WTC11 (cell line): ENCODE measurements at regions not wholly inside any gene's neighbourhood (a gene's known extent, or its start where the extent isn't known, plus 50 kb on each side); places are given as distances from the start of the nearest gene placed in this dataset.

Source experiments
- ATAC-seq: fragments of 200-7000 bp; cut with Tn5 transposase; 2 replicates; pipeline ENCODE4 v1.10.0; 2021; ENCODE audit warnings: mild to moderate bottlenecking, moderate library complexity
- CTCF ChIA-PET: fragments of 300-600 bp; sonication (Branson Sonifier 250); formaldehyde crosslinking; loops from one replicate; lab custom pipeline; 2021; ENCODE audit warnings: antibody characterized with exemption; lab: Charles Lee
- POLR2A ChIA-PET: fragments of 350-600 bp; sonication (Branson Sonifier 250); formaldehyde crosslinking; loops from one replicate; lab custom pipeline; 2021; ENCODE audit warnings: antibody characterized with exemption; lab: Charles Lee
- DNase-seq: peaks from one replicate; pipeline ENCODE4 v3.0.0; 2021; ENCODE audit warnings: low spot score
- H3K27ac Mint-ChIP-seq: 2 replicates; pipeline ENCODE4 v1.8.0; 2021; ENCODE audit warnings: mixed read lengths
- H3K27me3 Mint-ChIP-seq: 2 replicates; pipeline ENCODE4 v1.8.0; 2021; ENCODE audit warnings: low read depth, mild to moderate bottlenecking, moderate library complexity, mixed read lengths
- H3K36me3 Mint-ChIP-seq: 2 replicates; pipeline ENCODE4 v1.8.0; 2021; ENCODE audit warnings: mixed read lengths
- H3K4me1 Mint-ChIP-seq: 2 replicates; pipeline ENCODE4 v1.8.0; 2022; ENCODE audit warnings: mixed read lengths
- H3K4me3 Mint-ChIP-seq: 2 replicates; pipeline ENCODE4 v1.8.0; 2021; ENCODE audit warnings: mild to moderate bottlenecking, moderate library complexity, mixed read lengths
- H3K9me3 Mint-ChIP-seq: 2 replicates; pipeline ENCODE4 v1.8.0; 2021; ENCODE audit warnings: mixed read lengths
- AFF4 ChIP-seq: sonication (generic); formaldehyde crosslinking; IDR thresholded peaks from 2 replicates; pipeline ENCODE4 v1.8.1; 2023; ENCODE audit warnings: mild to moderate bottlenecking, missing genetic modification reagents, borderline replicate concordance
- CREM ChIP-seq: sonication (generic); formaldehyde crosslinking; IDR thresholded peaks from 2 replicates; pipeline ENCODE4 v1.8.1; 2022; ENCODE audit warnings: mild to moderate bottlenecking, missing genetic modification reagents, moderate library complexity
- E2F1 ChIP-seq: sonication (generic); formaldehyde crosslinking; IDR thresholded peaks from 2 replicates; pipeline ENCODE4 v1.8.0; 2022; ENCODE audit warnings: mild to moderate bottlenecking, missing genetic modification reagents
- HMGXB4 ChIP-seq: sonication (generic); formaldehyde crosslinking; IDR thresholded peaks from 2 replicates; pipeline ENCODE4 v1.8.1; 2023; ENCODE audit warnings: mild to moderate bottlenecking, moderate library complexity, missing genetic modification reagents
- ZBTB43 ChIP-seq: sonication (generic); formaldehyde crosslinking; IDR thresholded peaks from 2 replicates; pipeline ENCODE4 v1.8.1; 2023; ENCODE audit warnings: mild to moderate bottlenecking, missing genetic modification reagents
- ZNF138 ChIP-seq: sonication (generic); formaldehyde crosslinking; conservative IDR thresholded peaks from 2 replicates; pipeline ENCODE4 v1.8.1; 2022; ENCODE audit warnings: mild to moderate bottlenecking, moderate library complexity, missing genetic modification reagents
- ZNF219 ChIP-seq: sonication (generic); formaldehyde crosslinking; IDR thresholded peaks from 2 replicates; pipeline ENCODE4 v1.8.0; 2023; ENCODE audit warnings: missing genetic modification reagents, mild to moderate bottlenecking, borderline replicate concordance
- ZNF423 ChIP-seq: fragments of 250-450 bp; sonication (Bioruptor Pico); IDR thresholded peaks from 2 replicates; pipeline ENCODE4 v2.1.2; 2022; ENCODE audit warnings: mild to moderate bottlenecking, moderate library complexity
- ZNF532 ChIP-seq: fragments of 250-450 bp; sonication (Bioruptor Pico); IDR thresholded peaks from 2 replicates; pipeline ENCODE4 v1.9.0; 2021; ENCODE audit warnings: mild to moderate bottlenecking, borderline replicate concordance
- TF ChIP-seq, protein P1 (sequence below): sonication (generic); formaldehyde crosslinking; IDR thresholded peaks from 2 replicates; pipeline ENCODE4 v1.8.0; 2022; ENCODE audit warnings: mild to moderate bottlenecking, missing genetic modification reagents

GRCh38 chr12:58502841-58503240, 417.5 kb downstream of the LRIG3 start (continued):
- no peak for TF ChIP-seq HMGXB4

DNA sequence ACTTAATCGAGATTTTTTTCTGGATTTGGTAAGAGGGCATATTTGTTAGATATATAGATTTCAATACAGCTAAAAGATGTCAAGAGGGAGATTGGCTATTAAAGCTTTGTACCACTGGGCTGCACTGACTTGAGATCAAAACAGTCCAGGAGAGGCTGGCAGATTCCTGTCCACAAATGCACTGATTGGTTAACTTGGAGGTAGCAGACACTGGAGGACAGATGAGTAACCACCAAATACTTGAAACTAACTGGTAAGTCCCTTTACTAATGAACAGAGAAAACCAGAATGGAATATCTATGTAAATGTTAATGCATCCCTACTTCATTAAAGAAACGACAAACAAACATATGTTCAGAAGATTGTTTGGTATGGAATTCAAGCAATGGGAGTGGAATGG, 416.6 kb downstream of the LRIG3 start:
- DNase-seq (no peak), ATAC-seq (no peak)
- POLR2A ChIA-PET = no interaction called here
- Mint-ChIP-seq H3K27ac (no peak overlapping the region), H3K9me3 (no peaks in the 10 kb centered on the region), H3K36me3 (no peaks in the 10 kb centered on the region), H3K27me3 (no peaks in the 10 kb centered on the region), H3K4me1 (peaks cover 14% of the 10 kb centered on the region), H3K4me3 (no peak overlapping the region)
- CTCF ChIA-PET = no interaction called here
- TF ChIP-seq E2F1 (CRISPR knock-in tag) (no peak), ZNF219 (no peak), AFF4 (CRISPR knock-in tag) (no peak), ZNF532 (no peak), ZBTB43 (CRISPR knock-in tag) (no peak), CREM (CRISPR knock-in tag) (no peak), ZNF423 (no peak), ZNF138 (CRISPR knock-in tag) (no peak)
- TF ChIP-seq, protein P1, sequence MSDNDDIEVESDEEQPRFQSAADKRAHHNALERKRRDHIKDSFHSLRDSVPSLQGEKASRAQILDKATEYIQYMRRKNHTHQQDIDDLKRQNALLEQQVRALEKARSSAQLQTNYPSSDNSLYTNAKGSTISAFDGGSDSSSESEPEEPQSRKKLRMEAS = no peak
